ENCODE measurements at regions not wholly inside any gene's neighbourhood (a gene's known extent, or its start where the extent isn't known, plus 50 kb on each side); places are given as distances from the start of the nearest gene placed in this dataset.

DNA sequence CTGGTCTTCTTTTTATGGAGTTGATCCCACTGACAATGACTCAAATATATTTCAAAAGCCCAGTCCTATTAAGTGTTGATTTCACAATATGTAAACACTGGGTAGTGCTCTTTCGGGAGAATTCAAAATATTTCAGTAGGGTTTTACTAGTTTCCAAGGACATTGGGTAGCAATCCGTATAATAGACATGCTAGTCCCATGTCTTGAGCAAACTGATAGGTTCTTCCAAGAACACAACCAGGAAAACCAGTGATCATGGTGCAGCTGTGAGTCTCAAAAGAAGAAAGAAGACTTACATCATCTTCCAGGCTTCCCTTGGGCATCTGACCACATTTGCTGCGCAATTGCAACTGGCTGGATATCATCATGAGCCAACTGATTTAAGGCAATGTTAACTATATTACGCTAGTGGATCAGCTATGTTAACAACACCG, 59.3 kb upstream of the APBB1IP start:
- H3K4me3 ChIP-seq (ENCODE audit: low read depth, low read length): no peak overlapping the region
- TF ChIP-seq CTCF (IDR thresholded peaks at IDR 0.05; ENCODE audit: low read depth, low read length, missing control alignments): no peak
- no peak for DNase-seq (ENCODE audit: low read depth)
- in situ Hi-C loops (cut with HindIII; ENCODE audit: low sequenced_read_pairs): no loop called here

DNA sequence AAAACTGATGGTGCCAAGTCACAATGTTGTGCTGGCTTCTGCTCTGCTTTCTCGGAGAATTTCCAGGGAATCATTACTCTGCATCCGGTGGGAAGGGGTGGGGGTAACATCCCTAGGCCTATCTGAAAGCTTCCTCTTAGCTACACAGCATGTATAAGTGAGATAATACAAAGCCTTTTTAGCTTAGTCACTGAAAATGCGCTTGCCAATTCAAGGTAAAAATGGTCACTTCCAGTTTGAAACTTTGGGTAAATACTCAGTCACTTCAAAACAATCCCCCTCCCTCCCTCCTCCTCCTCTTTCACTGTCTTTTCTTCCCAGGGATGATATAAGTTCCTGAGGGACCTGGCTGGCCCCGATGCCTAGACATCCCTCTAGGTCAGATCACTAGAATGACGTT, 57.3 kb upstream of the APBB1IP start:
- in situ Hi-C loops (cut with HindIII; ENCODE audit: low sequenced_read_pairs): no loop called here
- no peak overlapping the region for H3K4me3 ChIP-seq (ENCODE audit: low read depth, low read length)
- DNase-seq (ENCODE audit: low read depth): no peak
- no peak for TF ChIP-seq CTCF (IDR thresholded peaks at IDR 0.05; ENCODE audit: low read depth, low read length, missing control alignments)

- DNase-seq (ENCODE audit: low read depth): no peak
- no peak for TF ChIP-seq CTCF (IDR thresholded peaks at IDR 0.05; ENCODE audit: low read depth, low read length, missing control alignments)
- in situ Hi-C loops (cut with HindIII; ENCODE audit: low sequenced_read_pairs): no loop called here
Observed at GRCh38 chr10:26381986-26382385, 56.2 kb upstream of the APBB1IP start.

GRCh38 chr10:26384600-26384999, 53.5 kb upstream of the APBB1IP start:
- DNase-seq (ENCODE audit: low read depth): no peak
- no peak overlapping the region for H3K4me3 ChIP-seq (ENCODE audit: low read depth, low read length)
- in situ Hi-C loops (cut with HindIII; ENCODE audit: low sequenced_read_pairs): no loop called here
- TF ChIP-seq CTCF (IDR thresholded peaks at IDR 0.05; ENCODE audit: low read depth, low read length, missing control alignments): no peak

More at GRCh38 chr10:26381986-26382385, 56.2 kb upstream of the APBB1IP start:
- no peak overlapping the region for H3K4me3 ChIP-seq (ENCODE audit: low read depth, low read length)

DNA sequence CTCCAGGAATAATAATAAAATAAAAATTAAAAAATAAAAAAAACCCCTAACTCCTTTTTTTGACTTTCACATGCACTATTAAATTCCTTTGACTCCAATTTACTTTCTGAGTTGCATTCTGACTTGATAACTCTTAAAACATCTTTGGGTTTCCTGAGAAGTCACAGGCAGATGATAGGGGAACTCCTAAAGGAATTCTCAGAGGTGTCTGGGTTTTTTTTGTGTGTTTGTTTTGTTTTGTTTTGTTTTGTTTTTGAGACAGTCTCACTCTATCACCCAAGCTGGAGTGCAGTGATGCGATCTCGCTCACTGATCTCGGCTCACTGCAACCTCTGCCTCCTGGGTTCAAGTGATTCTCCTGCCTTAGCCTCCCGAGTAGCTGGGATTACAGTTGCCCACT, 52.7 kb upstream of the APBB1IP start:
- TF ChIP-seq CTCF (IDR thresholded peaks at IDR 0.05; ENCODE audit: low read depth, low read length, missing control alignments): no peak
- in situ Hi-C loops (cut with HindIII; ENCODE audit: low sequenced_read_pairs): no loop called here
- DNase-seq (ENCODE audit: low read depth): no peak

GRCh38 chr10:26386781-26387180, 51.4 kb upstream of the APBB1IP start:
- TF ChIP-seq CTCF (IDR thresholded peaks at IDR 0.05; ENCODE audit: low read depth, low read length, missing control alignments): no peak
- in situ Hi-C loops (cut with HindIII; ENCODE audit: low sequenced_read_pairs): no loop called here
- DNase-seq (ENCODE audit: low read depth): no peak
- H3K4me3 ChIP-seq (ENCODE audit: low read depth, low read length): no peak overlapping the region

More for the DNA sequence above, 52.7 kb upstream of the APBB1IP start:
- H3K4me3 ChIP-seq (ENCODE audit: low read depth, low read length): no peak overlapping the region

All from astrocyte of the cerebellum (primary cell).